PC-9 (cell line): ENCODE measurements at regions not wholly inside any gene's neighbourhood (a gene's known extent, or its start where the extent isn't known, plus 50 kb on each side); places are given as distances from the start of the nearest gene placed in this dataset.

Experiments
- EZH2 ChIP-seq: fragments of 200-600 bp; sonication (generic); IDR thresholded peaks from 2 replicates; pipeline ENCODE4 v1.8.0; 2017; ENCODE audit warnings: antibody characterized with exemption, low read depth
- TF ChIP-seq, protein P1 (sequence below): fragments of 200-600 bp; sonication (generic); conservative IDR thresholded peaks from 2 replicates; pipeline ENCODE4 v1.6.1; 2017; ENCODE audit warnings: mixed run types, antibody characterized with exemption, mild to moderate bottlenecking, moderate library complexity

DNA sequence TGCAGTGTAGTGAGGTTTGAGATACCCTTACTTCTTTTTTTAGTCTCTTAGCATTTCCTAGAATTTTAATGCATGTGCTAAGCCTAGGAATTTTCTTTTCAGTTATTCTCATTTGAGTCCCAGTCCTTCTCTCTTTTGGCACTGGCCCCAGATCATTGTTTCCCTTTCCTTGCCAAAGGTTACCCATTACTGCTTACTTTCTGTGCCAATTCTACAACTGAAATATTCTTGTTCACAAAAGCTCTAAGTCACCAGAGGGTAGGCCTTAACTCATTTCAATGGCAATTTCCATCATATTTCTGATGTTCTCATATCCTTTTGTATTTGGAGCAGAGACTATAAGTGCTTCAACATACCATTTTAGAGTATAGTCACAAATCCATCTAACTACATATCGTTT lies 199.6 kb upstream of the CBLB start:
- TF ChIP-seq, protein P1, sequence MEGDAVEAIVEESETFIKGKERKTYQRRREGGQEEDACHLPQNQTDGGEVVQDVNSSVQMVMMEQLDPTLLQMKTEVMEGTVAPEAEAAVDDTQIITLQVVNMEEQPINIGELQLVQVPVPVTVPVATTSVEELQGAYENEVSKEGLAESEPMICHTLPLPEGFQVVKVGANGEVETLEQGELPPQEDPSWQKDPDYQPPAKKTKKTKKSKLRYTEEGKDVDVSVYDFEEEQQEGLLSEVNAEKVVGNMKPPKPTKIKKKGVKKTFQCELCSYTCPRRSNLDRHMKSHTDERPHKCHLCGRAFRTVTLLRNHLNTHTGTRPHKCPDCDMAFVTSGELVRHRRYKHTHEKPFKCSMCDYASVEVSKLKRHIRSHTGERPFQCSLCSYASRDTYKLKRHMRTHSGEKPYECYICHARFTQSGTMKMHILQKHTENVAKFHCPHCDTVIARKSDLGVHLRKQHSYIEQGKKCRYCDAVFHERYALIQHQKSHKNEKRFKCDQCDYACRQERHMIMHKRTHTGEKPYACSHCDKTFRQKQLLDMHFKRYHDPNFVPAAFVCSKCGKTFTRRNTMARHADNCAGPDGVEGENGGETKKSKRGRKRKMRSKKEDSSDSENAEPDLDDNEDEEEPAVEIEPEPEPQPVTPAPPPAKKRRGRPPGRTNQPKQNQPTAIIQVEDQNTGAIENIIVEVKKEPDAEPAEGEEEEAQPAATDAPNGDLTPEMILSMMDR = no peak
- TF ChIP-seq EZH2 = no peak
